ENCODE measurements at regions not wholly inside any gene's neighbourhood (a gene's known extent, or its start where the extent isn't known, plus 50 kb on each side); places are given as distances from the start of the nearest gene placed in this dataset.

GRCh38 chr15:48061605-48062004 lies 59.2 kb upstream of the SLC24A5 start (continued):
- TF ChIP-seq SP1 (IDR thresholded peaks at IDR 0.05; ENCODE audit: low read depth, low read length) (no peak), RNF2 (IDR thresholded peaks at IDR 0.05; ENCODE audit: borderline replicate concordance, low read depth, low read length, missing control alignments, poor library complexity, severe bottlenecking) (no peak), JUN (IDR thresholded peaks at IDR 0.05; ENCODE audit: low read depth, low read length) (no peak)
